ENCODE measurements at regions not wholly inside any gene's neighbourhood (a gene's known extent, or its start where the extent isn't known, plus 50 kb on each side); places are given as distances from the start of the nearest gene placed in this dataset.

DNA sequence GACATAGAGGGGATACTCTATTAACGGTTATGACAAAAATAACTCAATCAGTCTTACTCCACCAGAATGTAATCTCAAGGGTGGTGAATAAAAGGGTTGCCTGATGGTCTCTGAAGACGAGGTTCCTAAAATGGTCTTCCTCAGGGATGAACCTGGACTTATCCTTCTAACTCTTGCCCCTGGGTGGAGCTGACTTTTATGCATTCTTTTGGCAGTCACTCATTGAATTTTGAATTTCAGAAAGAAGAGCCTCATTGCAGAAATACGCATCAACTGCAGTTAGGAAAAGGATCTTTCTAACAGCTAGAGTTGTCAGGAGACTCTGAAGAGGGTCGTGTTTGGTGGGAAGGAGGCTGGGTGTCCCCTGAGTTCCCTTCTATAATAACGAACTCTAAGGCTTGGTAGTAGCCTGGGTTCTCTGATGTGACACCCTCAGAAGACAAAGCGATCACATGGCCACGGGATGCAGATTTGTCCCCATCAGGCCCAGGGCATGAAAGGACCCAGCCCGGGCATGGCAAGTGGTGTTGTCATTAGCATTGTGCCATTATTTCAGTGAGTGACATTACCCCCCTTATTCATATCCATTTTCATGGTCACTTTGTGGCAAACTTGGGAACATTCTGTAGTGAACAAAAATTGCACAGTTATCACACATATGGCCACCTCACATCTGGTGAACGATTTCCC lies 58.6 kb upstream of the JCAD start:
- no peaks in the 10 kb centered on the region for H3K9me3 ChIP-seq
- no peaks in the 10 kb centered on the region for H3K36me3 ChIP-seq
- intact Hi-C loops (cut with DNase I): loop anchor here in 1 of 3 donors (10.0 kb wide), 1 partner anchor 47 kb away; no protein-coding TSS in a partner anchor
- WGBS, 2 donors: 74 to 82% methylated on average over 9 of the region's 9 CpGs
- no peak overlapping the region for H3K4me3 ChIP-seq
- FAIRE-seq (no peak), DNase-seq (no peak), ATAC-seq (no peak)
- H3K27ac ChIP-seq: no peak overlapping the region
- peaks cover 0 to 5% (median 0%) of the 10 kb centered on the region in 4 donors for H3K27me3 ChIP-seq
- no peaks in the 10 kb centered on the region for H3K4me1 ChIP-seq
- TF ChIP-seq, protein P1, sequence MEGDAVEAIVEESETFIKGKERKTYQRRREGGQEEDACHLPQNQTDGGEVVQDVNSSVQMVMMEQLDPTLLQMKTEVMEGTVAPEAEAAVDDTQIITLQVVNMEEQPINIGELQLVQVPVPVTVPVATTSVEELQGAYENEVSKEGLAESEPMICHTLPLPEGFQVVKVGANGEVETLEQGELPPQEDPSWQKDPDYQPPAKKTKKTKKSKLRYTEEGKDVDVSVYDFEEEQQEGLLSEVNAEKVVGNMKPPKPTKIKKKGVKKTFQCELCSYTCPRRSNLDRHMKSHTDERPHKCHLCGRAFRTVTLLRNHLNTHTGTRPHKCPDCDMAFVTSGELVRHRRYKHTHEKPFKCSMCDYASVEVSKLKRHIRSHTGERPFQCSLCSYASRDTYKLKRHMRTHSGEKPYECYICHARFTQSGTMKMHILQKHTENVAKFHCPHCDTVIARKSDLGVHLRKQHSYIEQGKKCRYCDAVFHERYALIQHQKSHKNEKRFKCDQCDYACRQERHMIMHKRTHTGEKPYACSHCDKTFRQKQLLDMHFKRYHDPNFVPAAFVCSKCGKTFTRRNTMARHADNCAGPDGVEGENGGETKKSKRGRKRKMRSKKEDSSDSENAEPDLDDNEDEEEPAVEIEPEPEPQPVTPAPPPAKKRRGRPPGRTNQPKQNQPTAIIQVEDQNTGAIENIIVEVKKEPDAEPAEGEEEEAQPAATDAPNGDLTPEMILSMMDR (IDR thresholded peaks at IDR 0.05): no peak

DNA sequence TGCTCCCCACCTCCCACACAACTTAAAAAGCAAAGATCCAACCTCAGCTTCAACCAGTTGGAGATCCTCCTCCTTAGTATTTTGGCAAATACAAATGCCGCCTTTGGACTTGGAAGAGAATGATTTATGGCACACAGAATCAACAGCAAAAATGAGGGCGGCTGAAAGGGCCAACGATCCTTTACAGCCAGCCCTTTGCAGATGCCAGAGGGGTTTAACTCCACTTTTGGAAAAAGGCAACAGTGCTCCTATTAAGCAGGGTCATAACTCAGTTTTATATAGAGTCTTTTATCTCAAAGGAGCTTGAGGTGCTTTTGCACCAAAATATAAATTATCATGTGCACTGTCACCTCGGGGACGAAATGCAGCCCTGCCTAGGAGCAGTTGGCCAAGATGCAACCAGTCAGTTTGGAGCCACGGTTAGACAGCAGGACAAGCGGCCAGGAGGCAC lies 56.7 kb upstream of the JCAD start:
- H3K27ac ChIP-seq: no peak overlapping the region
- H3K36me3 ChIP-seq: no peaks in the 10 kb centered on the region
- no peak for DNase-seq
- TF ChIP-seq, protein P1 (IDR thresholded peaks at IDR 0.05): no peak
- intact Hi-C loops (cut with DNase I): loop anchor here in 1 of 3 donors (10.0 kb wide), 1 partner anchor 49 kb away; no protein-coding TSS in a partner anchor
- no peak overlapping the region for H3K4me3 ChIP-seq
- no peak for FAIRE-seq
- peaks cover 0 to 5% (median 0%) of the 10 kb centered on the region in 4 donors for H3K27me3 ChIP-seq
- no peak for ATAC-seq
- WGBS, 2 donors: 57 to 61% methylated on average over 7 of the region's 7 CpGs
- H3K4me1 ChIP-seq: no peaks in the 10 kb centered on the region
- H3K9me3 ChIP-seq: no peaks in the 10 kb centered on the region

DNA sequence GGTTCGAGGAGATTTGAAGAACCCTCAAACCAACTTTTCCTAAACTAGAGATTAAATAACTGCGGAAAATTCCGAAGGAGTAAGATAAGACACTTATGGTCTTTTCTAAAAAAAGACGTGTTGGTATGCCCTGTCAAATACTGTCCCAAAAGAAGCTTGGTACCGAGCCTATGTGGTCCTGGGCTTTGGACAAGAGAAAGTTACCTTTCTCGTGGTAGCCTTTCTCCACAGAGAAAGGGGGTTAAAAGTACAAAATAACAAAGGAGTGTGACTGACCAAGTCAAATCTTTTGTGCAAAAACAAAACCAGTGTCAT lies 56.2 kb upstream of the JCAD start:
- WGBS, 2 donors: 42 to 58% methylated on average over 6 of the region's 6 CpGs
- FAIRE-seq (no peak), ATAC-seq (no peak), DNase-seq (no peak)
- TF ChIP-seq, protein P1 (IDR thresholded peaks at IDR 0.05): no peak
- H3K4me3 ChIP-seq: no peak overlapping the region
- peaks cover 0 to 5% (median 0%) of the 10 kb centered on the region in 4 donors for H3K27me3 ChIP-seq
- intact Hi-C loops (cut with DNase I): loop anchor here in 1 of 3 donors (10.0 kb wide), 1 partner anchor 49 kb away; no protein-coding TSS in a partner anchor
- no peaks in the 10 kb centered on the region for H3K4me1 ChIP-seq
- H3K9me3 ChIP-seq: no peaks in the 10 kb centered on the region
- H3K27ac ChIP-seq: no peak overlapping the region
- H3K36me3 ChIP-seq: no peaks in the 10 kb centered on the region

DNA sequence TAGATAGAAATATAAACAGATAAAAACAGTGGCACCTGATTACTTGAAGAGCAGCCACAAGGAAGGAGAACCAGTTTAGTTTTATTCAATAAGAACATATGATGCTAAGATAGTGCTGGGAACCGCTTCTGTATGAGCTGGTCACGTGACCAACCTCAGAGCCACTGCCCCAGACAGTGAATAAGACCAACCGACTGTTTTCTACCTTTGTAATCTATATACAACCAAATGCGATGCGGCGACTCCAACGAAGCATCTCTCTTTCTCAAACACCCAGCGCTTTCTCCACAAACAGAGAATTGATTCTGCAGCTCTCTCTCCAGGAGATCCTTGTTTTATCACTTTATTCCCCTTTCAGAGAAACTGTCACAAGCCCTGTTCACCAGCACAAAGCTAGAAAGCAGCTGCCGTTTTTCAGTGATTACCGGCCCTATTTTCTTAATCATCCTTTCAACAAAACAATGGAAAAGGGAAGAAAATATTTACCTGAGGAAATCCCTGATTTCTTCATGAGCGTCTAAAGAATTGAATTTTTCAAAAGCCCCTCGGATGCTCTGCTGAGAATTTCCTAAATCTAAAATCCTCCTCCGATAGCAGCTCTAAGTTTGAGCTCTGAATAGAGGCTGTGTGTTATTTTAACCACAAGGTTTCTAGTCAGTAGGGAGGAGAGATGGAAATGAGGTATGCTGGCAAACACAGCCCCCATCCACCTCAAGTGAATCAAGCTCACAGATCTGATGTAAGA lies 55.7 kb upstream of the JCAD start:
- no peak for FAIRE-seq
- peaks cover 0 to 5% (median 0%) of the 10 kb centered on the region in 4 donors for H3K27me3 ChIP-seq
- H3K4me1 ChIP-seq: no peaks in the 10 kb centered on the region
- H3K9me3 ChIP-seq: no peaks in the 10 kb centered on the region
- no peak overlapping the region for H3K4me3 ChIP-seq
- no peak for DNase-seq
- intact Hi-C loops (cut with DNase I): loop anchor here in 1 of 3 donors (10.0 kb wide), 1 partner anchor 50 kb away; no protein-coding TSS in a partner anchor
- TF ChIP-seq, protein P1 (IDR thresholded peaks at IDR 0.05): no peak
- H3K36me3 ChIP-seq: no peaks in the 10 kb centered on the region
- 31 to 40% methylated on average over 13 of the region's 13 CpGs for WGBS, 2 donors
- H3K27ac ChIP-seq: no peak overlapping the region
- ATAC-seq: no peak

Data from pancreas (tissue), 10 donors.